GM18873 (cell line): ENCODE measurements at regions not wholly inside any gene's neighbourhood (a gene's known extent, or its start where the extent isn't known, plus 50 kb on each side); places are given as distances from the start of the nearest gene placed in this dataset.

ENCODE experiments used
- ATAC-seq: cut with Tn5 transposase; IDR thresholded peaks from one replicate; pipeline ENCODE4 v1.9.1; 2021; ENCODE audit warnings: mild to moderate bottlenecking, moderate library complexity, moderate number of reproducible peaks; ENCODE audit not compliant: unreplicated experiment, low FRiP score

DNA sequence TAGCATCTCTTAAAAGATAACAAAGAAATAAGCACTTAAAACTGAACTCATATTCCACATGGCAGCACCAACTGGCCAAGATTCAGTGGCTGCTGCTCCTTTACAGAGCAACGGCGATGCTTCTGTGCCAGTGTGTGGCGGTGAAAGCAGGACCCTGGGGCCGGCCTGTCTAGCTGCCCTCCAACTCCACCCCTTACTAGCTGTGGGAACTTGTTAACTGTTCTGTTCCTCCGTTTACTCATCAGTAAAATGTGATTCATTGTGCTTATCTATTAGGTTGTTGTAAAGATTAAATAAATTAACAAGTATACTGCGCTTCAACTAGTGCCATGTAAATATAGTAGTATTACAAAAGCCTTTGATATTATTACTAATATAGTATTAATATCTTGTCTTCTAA lies 133.2 kb downstream of the GDAP2 start:
- no peak for ATAC-seq

GRCh38 chr1:117798550-117798949 lies 130.9 kb downstream of the GDAP2 start:
- no peak for ATAC-seq

DNA sequence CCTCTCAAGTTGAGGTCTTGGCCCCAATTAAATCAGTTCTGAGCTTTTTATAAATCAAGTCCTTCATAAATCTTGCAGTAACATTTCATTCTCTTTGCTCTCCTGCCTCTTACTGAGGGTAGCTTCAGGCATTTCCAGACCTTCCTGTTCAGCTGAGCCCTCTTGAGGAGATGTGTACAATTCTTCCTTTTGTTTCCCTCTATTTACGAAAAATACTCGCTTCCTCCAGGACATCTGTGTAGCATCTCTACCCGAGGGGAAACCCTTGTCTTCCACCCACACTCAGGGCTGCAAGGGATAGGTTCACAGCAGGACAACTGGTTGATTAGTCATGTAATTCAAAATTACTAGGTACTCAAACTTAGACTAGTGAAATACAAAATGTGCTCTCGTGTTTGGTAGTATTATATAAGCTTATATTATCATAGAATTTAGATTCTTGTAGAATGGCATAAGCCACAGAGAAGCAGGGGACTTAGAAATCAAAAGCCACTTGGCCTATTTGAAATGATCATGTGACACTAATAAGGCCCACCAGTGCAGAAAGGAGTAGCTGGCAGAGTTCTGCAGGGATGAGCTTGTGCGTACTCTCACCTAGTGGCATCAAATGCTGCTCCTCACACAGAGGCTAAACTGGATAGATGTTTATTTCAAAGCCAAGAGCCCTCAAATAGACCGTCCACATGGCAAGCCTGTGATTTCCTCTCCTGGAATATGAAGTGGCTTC lies 126.7 kb downstream of the GDAP2 start:
- ATAC-seq = no peak

- ATAC-seq = no peak
These were observed 126.1 kb downstream of the GDAP2 start for GRCh38 chr1:117803318-117803717.

DNA sequence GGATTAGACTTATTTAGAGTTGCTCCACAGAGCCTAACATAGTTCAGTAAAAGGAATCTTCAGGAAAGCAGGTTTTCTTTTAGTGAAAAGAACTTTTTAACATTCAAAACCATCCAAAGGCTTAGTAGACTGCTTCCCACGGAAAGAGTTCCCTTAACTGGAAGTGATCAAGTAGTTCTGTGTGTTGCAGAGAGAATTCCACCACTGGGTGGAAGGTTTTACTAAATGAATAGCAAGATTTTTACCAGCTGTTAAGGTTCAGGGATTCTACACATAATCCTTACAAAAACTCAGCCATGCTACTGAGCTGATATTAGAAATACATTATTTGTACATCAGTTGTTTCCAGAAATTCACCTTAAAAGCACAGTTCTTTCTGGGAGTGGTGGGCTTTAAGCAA lies 119.7 kb downstream of the GDAP2 start:
- ATAC-seq = no peak

DNA sequence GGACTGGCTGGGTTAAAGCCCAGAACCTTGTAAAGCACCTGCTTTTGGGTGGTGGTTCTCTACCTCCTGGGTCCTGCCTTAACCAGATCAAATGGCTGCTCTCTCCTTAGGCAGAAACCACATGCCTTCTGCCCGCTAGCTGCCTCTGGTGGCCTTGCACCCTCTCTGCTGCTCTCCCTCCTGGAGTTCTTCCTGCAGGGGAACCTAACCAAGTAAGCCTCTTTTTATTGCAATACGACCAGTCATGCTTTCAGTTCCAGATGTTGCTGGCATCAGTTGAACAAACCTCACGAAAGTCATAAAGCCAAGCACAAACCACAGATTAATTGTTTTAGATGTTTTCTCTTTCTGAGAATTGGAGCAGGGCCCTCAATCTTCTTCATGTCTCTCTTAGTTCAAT lies 118.9 kb downstream of the GDAP2 start:
- no peak for ATAC-seq

- no peak for ATAC-seq
These were observed 116.4 kb downstream of the GDAP2 start for GRCh38 chr1:117812869-117813511.
